ENCODE measurements at regions not wholly inside any gene's neighbourhood (a gene's known extent, or its start where the extent isn't known, plus 50 kb on each side); places are given as distances from the start of the nearest gene placed in this dataset.

GRCh38 chr4:124484940-124485339 is 227.6 kb downstream of the ANKRD50 start:
- TF ChIP-seq CTCF (IDR thresholded peaks at IDR 0.05 in 8 of 11, conservative IDR thresholded peaks at IDR 0.05 in 3 of 11): no peak
- no peak for TF ChIP-seq POLR2AphosphoS5 (IDR thresholded peaks at IDR 0.05)
